Spleen (tissue), 7 donors: ENCODE measurements at regions not wholly inside any gene's neighbourhood (a gene's known extent, or its start where the extent isn't known, plus 50 kb on each side); places are given as distances from the start of the nearest gene placed in this dataset.
"Not testable (repeated sequence)": the region's sequence is repeated elsewhere in the genome, so short reads cannot be mapped to it uniquely, and the experiment has no call there.

Experiments used
- POLR2A ChIP-seq, 3 donors: fragments of 450-650 bp; IDR thresholded peaks; one replicate each; pipeline ENCODE4 v1.5.1; 2017; ENCODE audit warnings: antibody characterized with exemption in 3 of 3, mild to moderate bottlenecking in 1 of 3
- TF ChIP-seq, protein P1 (sequence below), 11 experiments: fragments of 200-600 bp in 7 of 11; fragments of 450-650 bp in 4 of 11; sonication (generic) in 4 of 11; IDR thresholded peaks in 8 of 11; conservative IDR thresholded peaks in 3 of 11; 1 replicate in 7 of 11; 2 replicates in 4 of 11; pipeline versions ENCODE4 v1.4.0 to v1.8.0; 2016 to 2021; ENCODE audit warnings: antibody characterized with exemption in 11 of 11, inconsistent platforms in 4 of 11, mild to moderate bottlenecking in 1 of 11
- donor health status: DM: no; HTN: no; CAD: no; lungs with moderate emphysema.
- donor health status: DM: no; HTN: no; CAD: no.
- donor health status: DM: no; HTN: no; CAD: no.

- TF ChIP-seq POLR2A (IDR thresholded peaks at IDR 0.05): not testable (repeated sequence)
- TF ChIP-seq, protein P1, sequence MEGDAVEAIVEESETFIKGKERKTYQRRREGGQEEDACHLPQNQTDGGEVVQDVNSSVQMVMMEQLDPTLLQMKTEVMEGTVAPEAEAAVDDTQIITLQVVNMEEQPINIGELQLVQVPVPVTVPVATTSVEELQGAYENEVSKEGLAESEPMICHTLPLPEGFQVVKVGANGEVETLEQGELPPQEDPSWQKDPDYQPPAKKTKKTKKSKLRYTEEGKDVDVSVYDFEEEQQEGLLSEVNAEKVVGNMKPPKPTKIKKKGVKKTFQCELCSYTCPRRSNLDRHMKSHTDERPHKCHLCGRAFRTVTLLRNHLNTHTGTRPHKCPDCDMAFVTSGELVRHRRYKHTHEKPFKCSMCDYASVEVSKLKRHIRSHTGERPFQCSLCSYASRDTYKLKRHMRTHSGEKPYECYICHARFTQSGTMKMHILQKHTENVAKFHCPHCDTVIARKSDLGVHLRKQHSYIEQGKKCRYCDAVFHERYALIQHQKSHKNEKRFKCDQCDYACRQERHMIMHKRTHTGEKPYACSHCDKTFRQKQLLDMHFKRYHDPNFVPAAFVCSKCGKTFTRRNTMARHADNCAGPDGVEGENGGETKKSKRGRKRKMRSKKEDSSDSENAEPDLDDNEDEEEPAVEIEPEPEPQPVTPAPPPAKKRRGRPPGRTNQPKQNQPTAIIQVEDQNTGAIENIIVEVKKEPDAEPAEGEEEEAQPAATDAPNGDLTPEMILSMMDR (IDR thresholded peaks at IDR 0.05 in 8 of 11, conservative IDR thresholded peaks at IDR 0.05 in 3 of 11): not testable (repeated sequence)
These were observed 871.5 kb downstream of the DIAPH3 start for GRCh38 chr13:59292240-59292639.
